Uterus (tissue), 2 donors: ENCODE measurements at regions not wholly inside any gene's neighbourhood (a gene's known extent, or its start where the extent isn't known, plus 50 kb on each side); places are given as distances from the start of the nearest gene placed in this dataset.

ENCODE experiments used
- CTCF ChIP-seq, 4 experiments: fragments of 200-600 bp in 2 of 4; fragments of 450-650 bp in 2 of 4; sonication (generic) in 2 of 4; IDR thresholded peaks; one replicate each; pipeline ENCODE4 v1.5.1; 2016 to 2019; ENCODE audit warnings: antibody characterized with exemption in 4 of 4, mild to moderate bottlenecking in 2 of 4, moderate library complexity in 1 of 4
- POLR2A ChIP-seq, 2 donors: fragments of 450-650 bp; IDR thresholded peaks; one replicate each; pipeline ENCODE4 v1.6.1; 2016; ENCODE audit warnings: antibody characterized with exemption in 2 of 2, mild to moderate bottlenecking in 1 of 2, moderate library complexity in 1 of 2

- no peak for TF ChIP-seq CTCF (IDR thresholded peaks at IDR 0.05)
- no peak for TF ChIP-seq POLR2A (IDR thresholded peaks at IDR 0.05)
Observed at GRCh38 chr13:63700350-63700749, 2284.7 kb upstream of the PCDH20 start.
